Esophagus muscularis mucosa (tissue), 4 donors: ENCODE measurements at regions not wholly inside any gene's neighbourhood (a gene's known extent, or its start where the extent isn't known, plus 50 kb on each side); places are given as distances from the start of the nearest gene placed in this dataset.
"Not testable (repeated sequence)": the region's sequence is repeated elsewhere in the genome, so short reads cannot be mapped to it uniquely, and the experiment has no call there.

Experiments
- DNase-seq: peaks from one replicate; pipeline ENCODE4 v3.0.0-alpha.2; 2017; ENCODE audit errors: extremely low spot score
- H3K27ac ChIP-seq, 4 donors: fragments of 200-600 bp; sonication (generic); replicated peaks in 1 of 4; 1 replicate in 3 of 4; 2 replicates in 1 of 4; pipeline ENCODE4 v1.5.1; 2016 to 2019; ENCODE audit warnings: mild to moderate bottlenecking in 1 of 4
- H3K27me3 ChIP-seq, 4 donors: fragments of 200-600 bp; sonication (generic); one replicate each; pipeline versions ENCODE4 v1.5.1 to v1.6.0; 2016 to 2019
- H3K36me3 ChIP-seq, 4 donors: fragments of 200-600 bp; sonication (generic); one replicate each; pipeline ENCODE4 v1.5.1; 2016 to 2019
- H3K4me1 ChIP-seq, 4 donors: fragments of 200-600 bp; sonication (generic); one replicate each; pipeline ENCODE4 v1.5.1; 2016 to 2019
- H3K4me3 ChIP-seq, 4 donors: fragments of 200-600 bp; sonication (generic); 1 replicate in 2 of 4; 2 replicates in 2 of 4; pipeline ENCODE4 v1.5.1; 2016 to 2019; ENCODE audit warnings: mild to moderate bottlenecking in 4 of 4, moderate library complexity in 1 of 4
- H3K9me3 ChIP-seq, 4 donors: fragments of 200-600 bp; sonication (generic); 1 replicate in 3 of 4; 2 replicates in 1 of 4; pipeline ENCODE4 v1.5.1; 2016 to 2019
- CTCF ChIP-seq, 3 experiments: fragments of 200-600 bp in 2 of 3; fragments of 450-650 bp in 1 of 3; sonication (generic) in 2 of 3; IDR thresholded peaks; one replicate each; pipeline ENCODE4 v1.5.1; 2017 to 2019; ENCODE audit warnings: antibody characterized with exemption in 3 of 3, mild to moderate bottlenecking in 2 of 3, moderate library complexity in 1 of 3
- EP300 ChIP-seq: sonication (generic); formaldehyde crosslinking; IDR thresholded peaks from one replicate; pipeline ENCODE4 v1.6.1; 2017; ENCODE audit warnings: antibody characterized with exemption
- POLR2A ChIP-seq: fragments of 450-650 bp; IDR thresholded peaks from one replicate; pipeline ENCODE4 v1.6.1; 2017; ENCODE audit warnings: antibody characterized with exemption, moderate library complexity, mild to moderate bottlenecking, low read depth
- POLR2AphosphoS5 ChIP-seq, 2 donors: sonication (generic); formaldehyde crosslinking; IDR thresholded peaks; one replicate each; pipeline ENCODE4 v1.6.1; 2017; ENCODE audit warnings: antibody characterized with exemption in 2 of 2
- WGBS: methylation state at CpG from one replicate; pipeline ENCODE4 v1.1.5; 2018; 5-methylcytosine and 5-hydroxymethylcytosine counted together
- intact Hi-C: fragments of 100-400 bp; cut with DNase I; formaldehyde crosslinking; loops from one replicate; pipeline ENCODE4 v1.15.1; 2023

- peaks cover 0 to 3% (median 0%) of the 10 kb centered on the region in 4 donors for H3K9me3 ChIP-seq
- TF ChIP-seq POLR2A: no peak
- TF ChIP-seq POLR2AphosphoS5 (IDR thresholded peaks at IDR 0.05): no peak
- no peak for TF ChIP-seq CTCF (IDR thresholded peaks at IDR 0.05)
- no peak for TF ChIP-seq EP300
- H3K4me3 ChIP-seq: no peak overlapping the region
- whole genome bisulfite sequencing: 67% methylated on average over 6 of the region's 6 CpGs
- peaks cover 0 to 55% (median 0%) of the 10 kb centered on the region in 4 donors for H3K27me3 ChIP-seq
- DNase-seq: no peak
- H3K36me3 ChIP-seq: no peaks in the 10 kb centered on the region
- intact Hi-C loops: loop anchor here (10.0 kb wide), 2 partner anchors 932 to 962 kb away; no protein-coding TSS in a partner anchor
- H3K4me1 ChIP-seq: peaks cover 0 to 7% (median 2%) of the 10 kb centered on the region in 4 donors
- no peak overlapping the region for H3K27ac ChIP-seq
Observed at GRCh38 chr10:117492504-117492903, 50.0 kb upstream of the EMX2 start.

- H3K4me1 ChIP-seq: no peaks in the 10 kb centered on the region
- no peak for DNase-seq
- 59% methylated on average over 7 of the region's 7 CpGs for WGBS
- H3K36me3 ChIP-seq: no peaks in the 10 kb centered on the region
- TF ChIP-seq EP300 (no peak), POLR2A (no peak), POLR2AphosphoS5 (IDR thresholded peaks at IDR 0.05) (no peak), CTCF (IDR thresholded peaks at IDR 0.05) (no peak)
- intact Hi-C loops: no loop called here
- H3K4me3 ChIP-seq: no peak overlapping the region
- no peak overlapping the region for H3K27ac ChIP-seq
- H3K9me3 ChIP-seq: peaks cover 0 to 3% (median 0%) of the 10 kb centered on the region in 4 donors
- H3K27me3 ChIP-seq: peaks cover 0 to 38% (median 0%) of the 10 kb centered on the region in 4 donors
Observed at GRCh38 chr10:117488004-117488403, 54.5 kb upstream of the EMX2 start.

GRCh38 chr10:117486606-117487005 lies 55.9 kb upstream of the EMX2 start:
- no peak for TF ChIP-seq POLR2A
- no peak overlapping the region for H3K4me3 ChIP-seq
- peaks cover 0 to 26% (median 0%) of the 10 kb centered on the region in 4 donors for H3K27me3 ChIP-seq
- no peaks in the 10 kb centered on the region for H3K4me1 ChIP-seq
- intact Hi-C loops: no loop called here
- H3K9me3 ChIP-seq: peaks cover 0 to 3% (median 0%) of the 10 kb centered on the region in 4 donors
- no peaks in the 10 kb centered on the region for H3K36me3 ChIP-seq
- DNase-seq: no peak
- WGBS: 96% methylated on average over 4 of the region's 4 CpGs
- H3K27ac ChIP-seq: no peak overlapping the region

- DNase-seq: no peak
- no peaks in the 10 kb centered on the region for H3K4me1 ChIP-seq
- no peak overlapping the region for H3K27ac ChIP-seq
- intact Hi-C loops: no loop called here
- H3K9me3 ChIP-seq: no peaks in the 10 kb centered on the region
- WGBS: 79% methylated on average over 4 of the region's 5 CpGs
- peaks cover 0 to 31% (median 0%) of the 10 kb centered on the region in 4 donors for H3K27me3 ChIP-seq
- H3K4me3 ChIP-seq: no peak overlapping the region
- no peaks in the 10 kb centered on the region for H3K36me3 ChIP-seq
- no peak for TF ChIP-seq EP300
- TF ChIP-seq CTCF (IDR thresholded peaks at IDR 0.05): no peak
- TF ChIP-seq POLR2AphosphoS5 (IDR thresholded peaks at IDR 0.05): no peak
- TF ChIP-seq POLR2A: no peak
Observed at GRCh38 chr10:117483056-117483590, 59.4 kb upstream of the EMX2 start.

- DNase-seq, intact Hi-C loops, H3K36me3 ChIP-seq, H3K4me1 ChIP-seq, H3K9me3 ChIP-seq, H3K27ac ChIP-seq, H3K4me3 ChIP-seq: not testable (repeated sequence)
- 88% methylated on average over 6 of the region's 6 CpGs for WGBS
- H3K27me3 ChIP-seq: peaks cover 0 to 40% (median 0%) of the 10 kb centered on the region in 4 donors
Observed at GRCh38 chr10:117481011-117481410, 61.5 kb upstream of the EMX2 start.

- WGBS: 83% methylated on average over 1 of the region's 1 CpG
- intact Hi-C loops: no loop called here
- Histone ChIP-seq H3K9me3 (no peaks in the 10 kb centered on the region), H3K27ac (no peak overlapping the region), H3K27me3 (peaks cover 0 to 40% (median 0%) of the 10 kb centered on the region in 4 donors), H3K36me3 (no peaks in the 10 kb centered on the region), H3K4me1 (peaks cover 0 to 3% (median 0%) of the 10 kb centered on the region in 4 donors), H3K4me3 (no peak overlapping the region)
- no peak for TF ChIP-seq CTCF (IDR thresholded peaks at IDR 0.05)
- no peak for TF ChIP-seq EP300
- DNase-seq: no peak
Observed at GRCh38 chr10:117480097-117480496, 62.4 kb upstream of the EMX2 start.
